ENCODE measurements at regions not wholly inside any gene's neighbourhood (a gene's known extent, or its start where the extent isn't known, plus 50 kb on each side); places are given as distances from the start of the nearest gene placed in this dataset.
"Not testable (repeated sequence)": the region's sequence is repeated elsewhere in the genome, so short reads cannot be mapped to it uniquely, and the experiment has no call there.

GRCh38 chr3:96480881-96481280 lies 333.5 kb upstream of the EPHA6 start:
- CTCF ChIA-PET, result no interaction called here
- no peaks in the 10 kb centered on the region for H3K9me3 Mint-ChIP-seq (ENCODE audit: unreplicated experiment)
- no TSS peak for BruUV-seq (replicated peaks)

DNA sequence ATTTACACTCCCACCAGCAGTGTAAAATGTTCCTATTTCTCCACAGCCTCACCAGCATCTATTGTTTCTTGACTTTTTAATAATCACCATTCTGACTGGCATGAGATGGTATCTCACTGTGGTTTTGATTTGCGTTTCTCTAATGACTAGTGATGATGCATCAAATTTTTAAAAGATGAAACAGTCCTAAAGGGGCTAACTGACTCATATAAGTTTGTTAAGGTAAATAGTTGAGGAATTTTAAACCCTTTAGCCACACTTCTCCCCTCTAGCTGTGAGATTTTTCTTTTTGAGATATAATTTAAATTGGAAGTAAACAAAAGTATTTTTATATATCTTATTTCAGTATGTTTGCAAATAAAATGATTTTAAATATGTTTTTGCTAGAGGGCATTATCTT lies 331.2 kb upstream of the EPHA6 start:
- H3K9me3 Mint-ChIP-seq (ENCODE audit: unreplicated experiment); H3K4me1 Mint-ChIP-seq (ENCODE audit: insufficient read depth, unreplicated experiment); H3K36me3 Mint-ChIP-seq (ENCODE audit: insufficient read depth, unreplicated experiment); DNase-seq (ENCODE audit: unreplicated experiment); BruUV-seq (replicated peaks); H3K27ac Mint-ChIP-seq (ENCODE audit: low read depth, unreplicated experiment); H3K4me3 Mint-ChIP-seq (ENCODE audit: unreplicated experiment); POLR2A ChIA-PET; H3K27me3 Mint-ChIP-seq (ENCODE audit: insufficient read depth, unreplicated experiment); intact Hi-C loops (cut with micrococcal nuclease): not testable (repeated sequence)
- CTCF ChIA-PET, result interaction anchor here (1.2 kb wide), 1 partner anchor 8 kb away, joined by 4 read pairs; no protein-coding TSS in a partner anchor

More at GRCh38 chr3:96480881-96481280, 333.5 kb upstream of the EPHA6 start:
- Mint-ChIP-seq H3K36me3 (ENCODE audit: insufficient read depth, unreplicated experiment) (no peaks in the 10 kb centered on the region), H3K4me3 (ENCODE audit: unreplicated experiment) (no peak overlapping the region), H3K27me3 (ENCODE audit: insufficient read depth, unreplicated experiment) (no peaks in the 10 kb centered on the region), H3K27ac (ENCODE audit: low read depth, unreplicated experiment) (no peak overlapping the region), H3K4me1 (ENCODE audit: insufficient read depth, unreplicated experiment) (no peaks in the 10 kb centered on the region)
- intact Hi-C loops (cut with micrococcal nuclease), result no loop called here
- POLR2A ChIA-PET, result no interaction called here
- no peak for DNase-seq (ENCODE audit: unreplicated experiment)
- TF ChIP-seq, protein P1, sequence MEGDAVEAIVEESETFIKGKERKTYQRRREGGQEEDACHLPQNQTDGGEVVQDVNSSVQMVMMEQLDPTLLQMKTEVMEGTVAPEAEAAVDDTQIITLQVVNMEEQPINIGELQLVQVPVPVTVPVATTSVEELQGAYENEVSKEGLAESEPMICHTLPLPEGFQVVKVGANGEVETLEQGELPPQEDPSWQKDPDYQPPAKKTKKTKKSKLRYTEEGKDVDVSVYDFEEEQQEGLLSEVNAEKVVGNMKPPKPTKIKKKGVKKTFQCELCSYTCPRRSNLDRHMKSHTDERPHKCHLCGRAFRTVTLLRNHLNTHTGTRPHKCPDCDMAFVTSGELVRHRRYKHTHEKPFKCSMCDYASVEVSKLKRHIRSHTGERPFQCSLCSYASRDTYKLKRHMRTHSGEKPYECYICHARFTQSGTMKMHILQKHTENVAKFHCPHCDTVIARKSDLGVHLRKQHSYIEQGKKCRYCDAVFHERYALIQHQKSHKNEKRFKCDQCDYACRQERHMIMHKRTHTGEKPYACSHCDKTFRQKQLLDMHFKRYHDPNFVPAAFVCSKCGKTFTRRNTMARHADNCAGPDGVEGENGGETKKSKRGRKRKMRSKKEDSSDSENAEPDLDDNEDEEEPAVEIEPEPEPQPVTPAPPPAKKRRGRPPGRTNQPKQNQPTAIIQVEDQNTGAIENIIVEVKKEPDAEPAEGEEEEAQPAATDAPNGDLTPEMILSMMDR (IDR thresholded peaks at IDR 0.05; ENCODE audit: unreplicated experiment), result no peak

GRCh38 chr3:96483781-96484180 lies 330.6 kb upstream of the EPHA6 start:
- DNase-seq (ENCODE audit: unreplicated experiment), result no peak
- Mint-ChIP-seq H3K27ac (ENCODE audit: low read depth, unreplicated experiment) (no peak overlapping the region), H3K36me3 (ENCODE audit: insufficient read depth, unreplicated experiment) (no peaks in the 10 kb centered on the region), H3K27me3 (ENCODE audit: insufficient read depth, unreplicated experiment) (no peaks in the 10 kb centered on the region), H3K9me3 (ENCODE audit: unreplicated experiment) (no peaks in the 10 kb centered on the region), H3K4me1 (ENCODE audit: insufficient read depth, unreplicated experiment) (no peaks in the 10 kb centered on the region), H3K4me3 (ENCODE audit: unreplicated experiment) (no peak overlapping the region)
- intact Hi-C loops (cut with micrococcal nuclease), result no loop called here
- TF ChIP-seq, protein P1 (IDR thresholded peaks at IDR 0.05; ENCODE audit: unreplicated experiment), result no peak
- CTCF ChIA-PET, result interaction anchor here (1.2 kb wide), 1 partner anchor 9 kb away, joined by 4 read pairs; no protein-coding TSS in a partner anchor
- POLR2A ChIA-PET, result interaction anchor here (0.7 kb wide), 1 partner anchor 210 kb away, joined by 3 read pairs; no protein-coding TSS in a partner anchor
- no TSS peak for BruUV-seq (replicated peaks)

DNA sequence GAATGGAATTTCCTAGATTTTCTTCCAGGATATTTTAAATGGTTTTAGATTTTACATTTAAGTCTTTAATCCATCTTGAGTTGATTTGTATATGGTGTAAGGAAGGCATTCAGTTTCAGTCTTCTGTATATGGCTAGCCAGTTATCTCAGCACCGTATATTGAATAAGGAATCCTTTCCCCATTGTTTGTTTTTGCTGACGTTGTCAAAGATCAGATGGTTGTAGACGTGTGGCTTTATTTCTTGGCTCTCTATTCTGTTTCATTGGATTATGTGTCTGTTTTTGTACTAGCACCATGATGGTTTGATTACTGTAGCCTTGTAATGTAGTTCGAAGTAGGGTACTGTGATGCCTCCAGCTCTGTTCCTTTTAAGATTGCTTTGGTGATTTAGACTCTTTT lies 325.7 kb upstream of the EPHA6 start:
- H3K27me3 Mint-ChIP-seq (ENCODE audit: insufficient read depth, unreplicated experiment), result no peaks in the 10 kb centered on the region
- no TSS peak for BruUV-seq (replicated peaks)
- H3K27ac Mint-ChIP-seq (ENCODE audit: low read depth, unreplicated experiment), result no peak overlapping the region
- no peak for DNase-seq (ENCODE audit: unreplicated experiment)
- H3K9me3 Mint-ChIP-seq (ENCODE audit: unreplicated experiment), result no peaks in the 10 kb centered on the region
- no peak overlapping the region for H3K4me3 Mint-ChIP-seq (ENCODE audit: unreplicated experiment)
- intact Hi-C loops (cut with micrococcal nuclease), result no loop called here
- no peaks in the 10 kb centered on the region for H3K4me1 Mint-ChIP-seq (ENCODE audit: insufficient read depth, unreplicated experiment)
- H3K36me3 Mint-ChIP-seq (ENCODE audit: insufficient read depth, unreplicated experiment), result no peaks in the 10 kb centered on the region
- ChIA-PET CTCF (interaction anchor here (0.5 kb wide), 1 partner anchor 122 kb away, joined by 3 read pairs; no protein-coding TSS in a partner anchor), POLR2A (no interaction called here)
- TF ChIP-seq, protein P1 (IDR thresholded peaks at IDR 0.05; ENCODE audit: unreplicated experiment), result no peak

DNA sequence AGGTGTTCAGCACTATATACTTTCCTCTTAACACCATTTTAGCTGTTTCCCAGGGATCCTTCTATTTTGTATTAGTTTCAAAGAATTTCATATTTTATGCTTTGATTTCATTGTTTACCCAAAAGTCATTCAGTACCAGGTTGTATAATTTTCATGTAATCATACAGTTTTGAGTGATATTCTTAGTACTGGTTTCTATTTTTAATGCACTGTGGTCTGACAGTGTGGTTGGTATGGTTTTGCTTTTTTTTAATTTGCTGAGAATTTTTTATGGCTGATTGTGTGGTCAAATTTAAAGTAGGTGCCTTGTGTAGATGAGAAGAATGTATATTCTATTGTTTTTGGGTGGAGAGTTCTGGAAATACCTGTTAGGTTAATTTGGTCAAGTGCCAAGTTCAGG lies 323.4 kb upstream of the EPHA6 start:
- TF ChIP-seq, protein P1 (IDR thresholded peaks at IDR 0.05; ENCODE audit: unreplicated experiment), result no peak
- no peaks in the 10 kb centered on the region for H3K4me1 Mint-ChIP-seq (ENCODE audit: insufficient read depth, unreplicated experiment)
- no peaks in the 10 kb centered on the region for H3K36me3 Mint-ChIP-seq (ENCODE audit: insufficient read depth, unreplicated experiment)
- H3K9me3 Mint-ChIP-seq (ENCODE audit: unreplicated experiment), result no peaks in the 10 kb centered on the region
- no peaks in the 10 kb centered on the region for H3K27me3 Mint-ChIP-seq (ENCODE audit: insufficient read depth, unreplicated experiment)
- BruUV-seq (replicated peaks), result no TSS peak
- ChIA-PET POLR2A (interaction anchor here (0.6 to 0.7 kb wide), 2 partner anchors 375 to 879 kb away, joined by 3 read pairs; no protein-coding TSS in a partner anchor), CTCF (no interaction called here)
- H3K4me3 Mint-ChIP-seq (ENCODE audit: unreplicated experiment), result no peak overlapping the region
- no peak overlapping the region for H3K27ac Mint-ChIP-seq (ENCODE audit: low read depth, unreplicated experiment)
- intact Hi-C loops (cut with micrococcal nuclease), result no loop called here
- DNase-seq (ENCODE audit: unreplicated experiment), result no peak
